ENCODE measurements at regions not wholly inside any gene's neighbourhood (a gene's known extent, or its start where the extent isn't known, plus 50 kb on each side); places are given as distances from the start of the nearest gene placed in this dataset.

DNA sequence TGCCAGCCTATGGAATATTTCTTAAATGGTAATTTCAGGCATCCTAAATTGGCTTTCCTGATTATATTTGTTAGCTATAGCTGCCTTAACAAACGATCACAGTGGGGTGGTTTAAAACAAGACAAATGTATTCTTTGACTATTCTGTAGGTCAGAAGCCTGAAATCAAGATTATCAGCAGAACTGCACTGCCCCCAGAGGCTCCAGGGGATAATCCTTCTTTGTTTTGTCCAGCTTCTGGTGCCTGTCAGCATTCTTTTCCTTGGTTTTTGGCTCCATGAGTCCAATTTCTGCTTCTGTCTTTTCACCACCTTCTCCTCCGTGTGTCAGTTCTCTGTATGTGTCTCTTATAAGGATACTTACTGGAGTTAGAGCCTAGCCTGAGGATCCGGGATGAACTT lies 1282.2 kb upstream of the USP15 start:
- no peak overlapping the region for H3K27ac Mint-ChIP-seq
- no peaks in the 10 kb centered on the region for H3K4me1 Mint-ChIP-seq (ENCODE audit: low read depth)
- peaks cover 36% of the 10 kb centered on the region for H3K9me3 Mint-ChIP-seq
- H3K36me3 Mint-ChIP-seq (ENCODE audit: low read depth) = no peaks in the 10 kb centered on the region
- no peak overlapping the region for H3K4me3 Mint-ChIP-seq
- no peaks in the 10 kb centered on the region for H3K27me3 Mint-ChIP-seq
- intact Hi-C loops (cut with micrococcal nuclease) = no loop called here

DNA sequence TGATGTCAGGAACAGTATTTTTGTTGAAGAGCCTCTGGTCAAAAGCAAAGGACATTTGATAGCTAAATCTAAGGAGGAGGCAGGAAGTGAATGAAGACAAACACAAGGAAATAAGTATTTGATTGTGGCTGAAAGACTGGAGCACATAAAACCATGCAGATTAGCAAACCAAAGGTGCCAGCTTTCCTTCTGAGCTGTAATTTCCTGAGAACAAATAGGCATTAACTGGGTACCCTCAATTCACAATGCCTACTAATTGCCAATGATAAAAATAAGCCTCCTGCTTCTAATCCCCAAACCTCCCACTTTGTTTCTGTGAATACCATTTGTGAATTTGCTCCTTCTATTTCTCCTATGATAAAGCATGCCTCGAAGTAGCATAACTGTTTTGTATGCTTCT lies 1279.6 kb upstream of the USP15 start:
- no peaks in the 10 kb centered on the region for H3K4me1 Mint-ChIP-seq (ENCODE audit: low read depth)
- no peak overlapping the region for H3K4me3 Mint-ChIP-seq
- intact Hi-C loops (cut with micrococcal nuclease) = no loop called here
- H3K9me3 Mint-ChIP-seq = peaks cover 35% of the 10 kb centered on the region
- H3K36me3 Mint-ChIP-seq (ENCODE audit: low read depth) = no peaks in the 10 kb centered on the region
- H3K27ac Mint-ChIP-seq = no peak overlapping the region
- no peaks in the 10 kb centered on the region for H3K27me3 Mint-ChIP-seq

DNA sequence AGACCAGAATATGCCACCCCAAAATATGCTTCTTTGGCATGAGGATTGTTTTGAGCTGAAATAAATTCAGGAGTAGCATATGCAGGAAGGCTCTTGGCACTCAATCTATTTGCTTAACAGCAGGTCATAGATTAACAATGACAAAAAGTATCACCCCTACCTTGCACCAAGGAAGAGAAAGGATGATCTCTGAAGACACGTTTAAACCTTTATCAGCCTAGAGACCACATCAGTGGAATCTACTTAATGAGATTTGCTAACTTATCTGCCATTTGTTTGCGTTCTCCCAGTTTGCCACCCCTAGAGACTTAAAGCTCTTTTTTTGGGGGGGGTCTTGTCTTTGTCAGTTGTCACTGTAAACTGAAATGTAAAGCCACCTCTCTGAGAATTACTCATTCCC lies 1278.7 kb upstream of the USP15 start:
- Mint-ChIP-seq H3K36me3 (ENCODE audit: low read depth) (no peaks in the 10 kb centered on the region), H3K4me1 (ENCODE audit: low read depth) (no peaks in the 10 kb centered on the region), H3K4me3 (no peak overlapping the region), H3K27me3 (no peaks in the 10 kb centered on the region), H3K9me3 (peaks cover 26% of the 10 kb centered on the region), H3K27ac (no peak overlapping the region)
- intact Hi-C loops (cut with micrococcal nuclease) = no loop called here

- H3K4me1 Mint-ChIP-seq (ENCODE audit: low read depth) = no peaks in the 10 kb centered on the region
- intact Hi-C loops (cut with micrococcal nuclease) = no loop called here
- no peak overlapping the region for H3K4me3 Mint-ChIP-seq
- peaks cover 15% of the 10 kb centered on the region for H3K9me3 Mint-ChIP-seq
- no peak overlapping the region for H3K27ac Mint-ChIP-seq
- H3K36me3 Mint-ChIP-seq (ENCODE audit: low read depth) = no peaks in the 10 kb centered on the region
- H3K27me3 Mint-ChIP-seq = no peaks in the 10 kb centered on the region
Measured at GRCh38 chr12:60992087-60992486, 1268.1 kb upstream of the USP15 start.

DNA sequence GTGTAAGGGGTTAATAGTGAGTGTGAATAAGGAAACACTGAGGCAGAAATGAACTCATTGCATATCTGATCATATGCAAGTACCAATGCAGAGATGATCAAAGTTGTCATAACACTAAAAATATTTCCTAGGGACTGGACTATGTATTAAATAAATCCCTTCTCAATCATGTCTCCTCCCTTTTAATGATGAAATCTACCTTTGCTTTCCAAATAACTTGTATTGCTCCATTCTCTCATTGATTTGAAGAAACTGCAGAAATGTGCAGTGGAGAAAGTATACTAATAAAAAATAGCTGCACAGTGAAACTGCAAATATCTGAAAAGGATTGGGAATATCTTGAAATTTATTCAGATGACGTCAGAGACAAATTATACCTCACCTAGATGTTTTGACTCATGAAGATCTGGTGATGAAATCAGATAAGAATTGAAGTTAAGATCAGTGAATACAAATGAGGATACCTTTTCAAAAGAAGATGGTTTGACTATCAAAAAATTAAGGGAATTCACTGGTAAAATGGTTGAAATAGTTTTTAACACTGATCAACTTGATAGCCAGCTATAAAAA lies 1264.9 kb upstream of the USP15 start:
- Mint-ChIP-seq H3K4me1 (ENCODE audit: low read depth) (no peaks in the 10 kb centered on the region), H3K4me3 (no peak overlapping the region), H3K27me3 (no peaks in the 10 kb centered on the region), H3K9me3 (peaks cover 17% of the 10 kb centered on the region), H3K36me3 (ENCODE audit: low read depth) (no peaks in the 10 kb centered on the region), H3K27ac (no peak overlapping the region)
- intact Hi-C loops (cut with micrococcal nuclease) = no loop called here

GRCh38 chr12:60997869-60998378 lies 1262.3 kb upstream of the USP15 start:
- H3K9me3 Mint-ChIP-seq = peaks cover 33% of the 10 kb centered on the region
- no peaks in the 10 kb centered on the region for H3K4me1 Mint-ChIP-seq (ENCODE audit: low read depth)

GRCh38 chr12:61009192-61009591 lies 1251.0 kb upstream of the USP15 start:
- peaks cover 4% of the 10 kb centered on the region for H3K9me3 Mint-ChIP-seq
- no peak overlapping the region for H3K27ac Mint-ChIP-seq
- no peaks in the 10 kb centered on the region for H3K4me1 Mint-ChIP-seq (ENCODE audit: low read depth)
- no peaks in the 10 kb centered on the region for H3K27me3 Mint-ChIP-seq
- intact Hi-C loops (cut with micrococcal nuclease) = no loop called here
- H3K4me3 Mint-ChIP-seq = no peak overlapping the region
- no peaks in the 10 kb centered on the region for H3K36me3 Mint-ChIP-seq (ENCODE audit: low read depth)

More at GRCh38 chr12:60997869-60998378, 1262.3 kb upstream of the USP15 start:
- H3K36me3 Mint-ChIP-seq (ENCODE audit: low read depth) = no peaks in the 10 kb centered on the region
- no peak overlapping the region for H3K27ac Mint-ChIP-seq
- intact Hi-C loops (cut with micrococcal nuclease) = no loop called here
- H3K4me3 Mint-ChIP-seq = no peak overlapping the region
- H3K27me3 Mint-ChIP-seq = no peaks in the 10 kb centered on the region

GRCh38 chr12:61011767-61012423 lies 1248.3 kb upstream of the USP15 start:
- Mint-ChIP-seq H3K27ac (no peak overlapping the region), H3K4me3 (no peak overlapping the region), H3K4me1 (ENCODE audit: low read depth) (no peaks in the 10 kb centered on the region), H3K36me3 (ENCODE audit: low read depth) (no peaks in the 10 kb centered on the region), H3K27me3 (no peaks in the 10 kb centered on the region), H3K9me3 (peaks cover 9% of the 10 kb centered on the region)
- intact Hi-C loops (cut with micrococcal nuclease) = no loop called here

- Mint-ChIP-seq H3K4me1 (ENCODE audit: low read depth) (no peaks in the 10 kb centered on the region), H3K9me3 (peaks cover 53% of the 10 kb centered on the region), H3K27me3 (no peaks in the 10 kb centered on the region), H3K36me3 (ENCODE audit: low read depth) (no peaks in the 10 kb centered on the region), H3K27ac (no peak overlapping the region), H3K4me3 (no peak overlapping the region)
- intact Hi-C loops (cut with micrococcal nuclease) = no loop called here
Measured at GRCh38 chr12:61018571-61018970, 1241.6 kb upstream of the USP15 start.

- peaks cover 64% of the 10 kb centered on the region for H3K9me3 Mint-ChIP-seq
- intact Hi-C loops (cut with micrococcal nuclease) = no loop called here
- no peaks in the 10 kb centered on the region for H3K27me3 Mint-ChIP-seq
- no peaks in the 10 kb centered on the region for H3K4me1 Mint-ChIP-seq (ENCODE audit: low read depth)
- H3K4me3 Mint-ChIP-seq = no peak overlapping the region
- H3K27ac Mint-ChIP-seq = no peak overlapping the region
- no peaks in the 10 kb centered on the region for H3K36me3 Mint-ChIP-seq (ENCODE audit: low read depth)
Measured at GRCh38 chr12:61023231-61023630, 1237.0 kb upstream of the USP15 start.

- Mint-ChIP-seq H3K36me3 (ENCODE audit: low read depth) (no peaks in the 10 kb centered on the region), H3K9me3 (peaks cover 30% of the 10 kb centered on the region), H3K4me3 (no peak overlapping the region), H3K4me1 (ENCODE audit: low read depth) (no peaks in the 10 kb centered on the region), H3K27ac (no peak overlapping the region), H3K27me3 (no peaks in the 10 kb centered on the region)
- intact Hi-C loops (cut with micrococcal nuclease) = no loop called here
Measured at GRCh38 chr12:61029516-61029915, 1230.7 kb upstream of the USP15 start.

DNA sequence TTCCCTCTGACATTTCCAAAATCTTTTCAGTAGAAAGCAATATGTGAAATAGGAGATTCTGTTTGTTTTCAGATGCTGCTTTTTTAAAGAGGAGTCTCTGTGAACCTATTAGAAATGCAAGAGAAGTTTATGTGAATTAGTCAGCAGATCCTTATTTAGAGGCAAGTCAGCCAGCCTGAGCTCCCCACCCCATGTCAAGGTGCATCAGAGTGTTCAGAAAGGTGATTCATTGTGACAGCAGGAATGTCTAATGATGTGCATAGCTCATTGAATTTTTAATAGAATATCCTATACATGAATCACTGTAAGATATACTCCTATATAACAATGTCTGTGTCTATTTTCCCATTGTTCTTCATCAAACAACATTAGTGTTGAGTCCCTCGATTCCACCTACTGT lies 1222.4 kb upstream of the USP15 start:
- Mint-ChIP-seq H3K27me3 (no peaks in the 10 kb centered on the region), H3K36me3 (ENCODE audit: low read depth) (no peaks in the 10 kb centered on the region), H3K9me3 (peaks cover 17% of the 10 kb centered on the region), H3K4me1 (ENCODE audit: low read depth) (no peaks in the 10 kb centered on the region), H3K27ac (no peak overlapping the region), H3K4me3 (no peak overlapping the region)
- intact Hi-C loops (cut with micrococcal nuclease) = no loop called here

- Mint-ChIP-seq H3K9me3 (peaks cover 17% of the 10 kb centered on the region), H3K4me1 (ENCODE audit: low read depth) (no peaks in the 10 kb centered on the region), H3K36me3 (ENCODE audit: low read depth) (no peaks in the 10 kb centered on the region), H3K27ac (no peak overlapping the region), H3K4me3 (no peak overlapping the region), H3K27me3 (no peaks in the 10 kb centered on the region)
- intact Hi-C loops (cut with micrococcal nuclease) = no loop called here
Measured at GRCh38 chr12:61043838-61044237, 1216.4 kb upstream of the USP15 start.

- H3K27ac Mint-ChIP-seq = no peak overlapping the region
- intact Hi-C loops (cut with micrococcal nuclease) = no loop called here
- no peaks in the 10 kb centered on the region for H3K27me3 Mint-ChIP-seq
Measured at GRCh38 chr12:61044766-61045165, 1215.4 kb upstream of the USP15 start.

More at GRCh38 chr12:61044766-61045165, 1215.4 kb upstream of the USP15 start:
- H3K9me3 Mint-ChIP-seq = peaks cover 17% of the 10 kb centered on the region
- no peaks in the 10 kb centered on the region for H3K36me3 Mint-ChIP-seq (ENCODE audit: low read depth)
- no peak overlapping the region for H3K4me3 Mint-ChIP-seq
- H3K4me1 Mint-ChIP-seq (ENCODE audit: low read depth) = no peaks in the 10 kb centered on the region
